A549 (cell line): ENCODE measurements at regions not wholly inside any gene's neighbourhood (a gene's known extent, or its start where the extent isn't known, plus 50 kb on each side); places are given as distances from the start of the nearest gene placed in this dataset.

ENCODE experiments used
- CHD2 ChIP-seq: fragments of 150-350 bp; IDR thresholded peaks from 2 replicates; pipeline ENCODE4 v1.6.1; 2014; ENCODE audit warnings: low read length; ENCODE audit not compliant: partially characterized antibody
- FOSL2 ChIP-seq, 2 experiments: fragments of 450-650 bp in 1 of 2; fragments of >200 bp in 1 of 2; sonication (Bioruptor Twin) in 1 of 2; formaldehyde crosslinking; IDR thresholded peaks; 2 replicates each; pipeline versions ENCODE4 v1.5.0 to v1.6.1; 2016 to 2020; ENCODE audit warnings: mild to moderate bottlenecking in 1 of 2, moderate library complexity in 1 of 2
- HDAC2 ChIP-seq: fragments of 200-600 bp; sonication (generic); IDR thresholded peaks from 2 replicates; pipeline ENCODE4 v1.6.1; 2016
- KDM5A ChIP-seq: fragments of 200-600 bp; sonication (generic); IDR thresholded peaks from 2 replicates; pipeline ENCODE4 v1.6.1; 2016; ENCODE audit warnings: antibody characterized with exemption, mild to moderate bottlenecking
- POLR2A ChIP-seq: IDR thresholded peaks from 2 replicates; pipeline ENCODE4 v1.6.1; 2012; ENCODE audit warnings: mild to moderate bottlenecking, low read length
- POLR2AphosphoS2 ChIP-seq: conservative IDR thresholded peaks from 2 replicates; pipeline ENCODE4 v1.6.1; 2012; ENCODE audit warnings: low read length, improper control_type of control experiment, inconsistent platforms
- RCOR1 ChIP-seq: fragments of 150-350 bp; IDR thresholded peaks from 2 replicates; pipeline ENCODE4 v1.6.1; 2014; ENCODE audit warnings: antibody characterized with exemption, low read length, low read depth
- RFX5 ChIP-seq: fragments of 450-650 bp; IDR thresholded peaks from 2 replicates; pipeline ENCODE4 v1.7.1; 2014; ENCODE audit warnings: antibody characterized with exemption, mild to moderate bottlenecking, moderate library complexity
- ZNF302 ChIP-seq: fragments of 250-450 bp; sonication (Bioruptor Pico); IDR thresholded peaks from 2 replicates; pipeline ENCODE4 v1.9.0; 2021; ENCODE audit warnings: inconsistent platforms, mild to moderate bottlenecking, moderate library complexity
- TF ChIP-seq, protein P1 (sequence below): fragments of >200 bp; sonication (Bioruptor Twin); formaldehyde crosslinking; IDR thresholded peaks from 3 replicates; pipeline ENCODE4 v1.5.1; 2016
- TF ChIP-seq, protein P2 (sequence below): fragments of 450-650 bp; IDR thresholded peaks from 2 replicates; pipeline ENCODE4 v1.6.1; 2014; ENCODE audit warnings: antibody characterized with exemption

DNA sequence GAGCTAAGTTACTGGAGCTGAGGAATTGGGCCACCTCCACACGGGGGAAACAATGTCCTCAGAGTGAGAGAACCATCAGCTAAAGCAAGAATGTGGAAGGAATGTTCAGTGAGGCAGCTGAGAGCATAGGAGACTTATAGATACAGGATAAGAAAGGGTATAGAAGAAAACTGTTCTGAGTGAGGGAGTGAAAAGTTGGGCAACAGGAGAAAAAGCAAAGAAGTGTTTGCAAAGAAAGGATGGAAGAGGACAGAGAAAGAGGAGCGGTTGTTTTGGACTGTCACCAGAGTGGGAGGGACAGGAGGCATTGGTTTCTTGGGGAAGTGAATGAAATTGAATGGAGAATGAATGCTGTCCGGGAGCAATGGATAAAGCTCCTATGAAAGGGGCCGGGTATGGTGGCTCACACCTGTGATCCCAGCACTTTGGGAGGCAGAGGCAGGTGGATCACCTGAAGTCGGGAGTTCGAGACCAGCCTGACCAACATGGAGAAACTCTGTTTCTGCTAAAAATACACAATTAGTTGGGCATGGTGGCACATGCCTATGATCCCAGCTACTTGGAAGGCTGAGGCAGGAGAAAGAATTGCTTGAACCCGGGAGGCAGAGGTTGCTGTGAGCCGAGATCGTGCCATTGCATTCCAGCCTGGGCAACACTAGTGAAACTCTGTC lies 296.5 kb downstream of the ADGB start:
- TF ChIP-seq, protein P1, sequence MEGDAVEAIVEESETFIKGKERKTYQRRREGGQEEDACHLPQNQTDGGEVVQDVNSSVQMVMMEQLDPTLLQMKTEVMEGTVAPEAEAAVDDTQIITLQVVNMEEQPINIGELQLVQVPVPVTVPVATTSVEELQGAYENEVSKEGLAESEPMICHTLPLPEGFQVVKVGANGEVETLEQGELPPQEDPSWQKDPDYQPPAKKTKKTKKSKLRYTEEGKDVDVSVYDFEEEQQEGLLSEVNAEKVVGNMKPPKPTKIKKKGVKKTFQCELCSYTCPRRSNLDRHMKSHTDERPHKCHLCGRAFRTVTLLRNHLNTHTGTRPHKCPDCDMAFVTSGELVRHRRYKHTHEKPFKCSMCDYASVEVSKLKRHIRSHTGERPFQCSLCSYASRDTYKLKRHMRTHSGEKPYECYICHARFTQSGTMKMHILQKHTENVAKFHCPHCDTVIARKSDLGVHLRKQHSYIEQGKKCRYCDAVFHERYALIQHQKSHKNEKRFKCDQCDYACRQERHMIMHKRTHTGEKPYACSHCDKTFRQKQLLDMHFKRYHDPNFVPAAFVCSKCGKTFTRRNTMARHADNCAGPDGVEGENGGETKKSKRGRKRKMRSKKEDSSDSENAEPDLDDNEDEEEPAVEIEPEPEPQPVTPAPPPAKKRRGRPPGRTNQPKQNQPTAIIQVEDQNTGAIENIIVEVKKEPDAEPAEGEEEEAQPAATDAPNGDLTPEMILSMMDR, result no peak
- TF ChIP-seq HDAC2, result no peak
- TF ChIP-seq RFX5, result no peak
- no peak for TF ChIP-seq CHD2
- no peak for TF ChIP-seq RCOR1
- TF ChIP-seq POLR2A, result no peak
- TF ChIP-seq, protein P2, sequence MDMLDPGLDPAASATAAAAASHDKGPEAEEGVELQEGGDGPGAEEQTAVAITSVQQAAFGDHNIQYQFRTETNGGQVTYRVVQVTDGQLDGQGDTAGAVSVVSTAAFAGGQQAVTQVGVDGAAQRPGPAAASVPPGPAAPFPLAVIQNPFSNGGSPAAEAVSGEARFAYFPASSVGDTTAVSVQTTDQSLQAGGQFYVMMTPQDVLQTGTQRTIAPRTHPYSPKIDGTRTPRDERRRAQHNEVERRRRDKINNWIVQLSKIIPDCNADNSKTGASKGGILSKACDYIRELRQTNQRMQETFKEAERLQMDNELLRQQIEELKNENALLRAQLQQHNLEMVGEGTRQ, result no peak
- no peak for TF ChIP-seq ZNF302 (CRISPR knock-in tag)
- no peak for TF ChIP-seq FOSL2 (IDR thresholded peaks at IDR 0.05)
- TF ChIP-seq FOSL2 (CRISPR knock-in tag; IDR thresholded peaks at IDR 0.05), result no peak
- no peak for TF ChIP-seq POLR2AphosphoS2
- TF ChIP-seq KDM5A, result no peak
